Cardiac muscle cell (in vitro differentiated cells and primary cell): ENCODE measurements at regions not wholly inside any gene's neighbourhood (a gene's known extent, or its start where the extent isn't known, plus 50 kb on each side); places are given as distances from the start of the nearest gene placed in this dataset.
A peak's percentile ranks its signal among the peaks of the same experiment; 100 is the strongest.

Source experiments
- DNase-seq, 2 donors: peaks; one replicate each; pipeline versions ENCODE4 v3.0.0 to v3.0.0-alpha.2; 2010 to 2017; ENCODE audit warnings: low read depth in 1 of 2, low spot score in 1 of 2
- H3K27ac ChIP-seq: fragments of 200-600 bp; sonication (generic); 2 replicates; pipeline ENCODE4 v1.5.1; 2016
- H3K27me3 ChIP-seq: fragments of 200-600 bp; sonication (generic); 2 replicates; pipeline ENCODE4 v1.6.0; 2016; ENCODE audit warnings: control low read depth
- H3K36me3 ChIP-seq: fragments of 200-600 bp; sonication (generic); 2 replicates; pipeline ENCODE4 v1.5.1; 2016; ENCODE audit warnings: control low read depth
- H3K4me1 ChIP-seq: fragments of 200-600 bp; sonication (generic); 2 replicates; pipeline ENCODE4 v1.8.1; 2017; ENCODE audit warnings: low read depth, mild to moderate bottlenecking, mixed run types
- H3K4me3 ChIP-seq: fragments of 200-600 bp; sonication (generic); 2 replicates; pipeline ENCODE4 v1.5.1; 2016; ENCODE audit warnings: mild to moderate bottlenecking
- H3K9me3 ChIP-seq: fragments of 200-600 bp; sonication (generic); 2 replicates; pipeline ENCODE4 v1.5.1; 2017; ENCODE audit warnings: low read depth, mild to moderate bottlenecking, control low read depth
- CTCF ChIP-seq: IDR thresholded peaks from 2 replicates; pipeline ENCODE4 v1.5.1; 2012; ENCODE audit warnings: low read depth, mild to moderate bottlenecking, low read length

GRCh38 chr1:234994436-234995295, 134.0 kb downstream of the TOMM20 start:
- no peak for TF ChIP-seq CTCF
- Histone ChIP-seq H3K36me3 (no peaks in the 10 kb centered on the region), H3K27ac (peak overlapping the region; percentile 34), H3K27me3 (no peaks in the 10 kb centered on the region), H3K4me1 (peaks cover 22% of the 10 kb centered on the region), H3K9me3 (no peaks in the 10 kb centered on the region), H3K4me3 (no peak overlapping the region)
- DNase-seq, result no peak

GRCh38 chr1:234992065-234992464, 136.6 kb downstream of the TOMM20 start:
- no peaks in the 10 kb centered on the region for H3K9me3 ChIP-seq
- no peaks in the 10 kb centered on the region for H3K36me3 ChIP-seq
- no peaks in the 10 kb centered on the region for H3K27me3 ChIP-seq
- TF ChIP-seq CTCF, result no peak
- no peak overlapping the region for H3K4me3 ChIP-seq
- no peak overlapping the region for H3K27ac ChIP-seq
- no peak for DNase-seq
- H3K4me1 ChIP-seq, result peaks cover 10% of the 10 kb centered on the region

GRCh38 chr1:234990874-234991801, 137.5 kb downstream of the TOMM20 start:
- no peak overlapping the region for H3K4me3 ChIP-seq
- no peak for DNase-seq
- no peak for TF ChIP-seq CTCF
- H3K27ac ChIP-seq, result no peak overlapping the region
- no peaks in the 10 kb centered on the region for H3K27me3 ChIP-seq
- no peaks in the 10 kb centered on the region for H3K9me3 ChIP-seq
- peaks cover 13% of the 10 kb centered on the region for H3K4me1 ChIP-seq
- no peaks in the 10 kb centered on the region for H3K36me3 ChIP-seq

GRCh38 chr1:234990328-234990675, 138.3 kb downstream of the TOMM20 start:
- Histone ChIP-seq H3K36me3 (no peaks in the 10 kb centered on the region), H3K27ac (no peak overlapping the region), H3K4me3 (no peak overlapping the region), H3K27me3 (no peaks in the 10 kb centered on the region), H3K4me1 (peaks cover 13% of the 10 kb centered on the region), H3K9me3 (no peaks in the 10 kb centered on the region)
- no peak for TF ChIP-seq CTCF
- no peak for DNase-seq

GRCh38 chr1:234989479-234990327, 138.9 kb downstream of the TOMM20 start:
- no peak for TF ChIP-seq CTCF
- Histone ChIP-seq H3K27me3 (no peaks in the 10 kb centered on the region), H3K36me3 (no peaks in the 10 kb centered on the region), H3K27ac (no peak overlapping the region), H3K9me3 (no peaks in the 10 kb centered on the region), H3K4me1 (peaks cover 13% of the 10 kb centered on the region), H3K4me3 (no peak overlapping the region)
- DNase-seq, result no peak
